Pons (tissue), 1 donor: ENCODE measurements at regions not wholly inside any gene's neighbourhood (a gene's known extent, or its start where the extent isn't known, plus 50 kb on each side); places are given as distances from the start of the nearest gene placed in this dataset.

ENCODE experiments used
- DNase-seq: peaks from one replicate; pipeline ENCODE4 v3.0.0-alpha.2; 2016; ENCODE audit warnings: low spot score

- DNase-seq, result no peak
Measured at GRCh38 chr3:31427623-31428022, 105.1 kb upstream of the STT3B start.

- DNase-seq, result no peak
Measured at GRCh38 chr3:31431321-31431720, 101.4 kb upstream of the STT3B start.

- DNase-seq, result no peak
Measured at GRCh38 chr3:31432897-31433678, 99.6 kb upstream of the STT3B start.

- no peak for DNase-seq
Measured at GRCh38 chr3:31433679-31433992, 99.1 kb upstream of the STT3B start.

GRCh38 chr3:31434819-31435218 lies 97.9 kb upstream of the STT3B start:
- no peak for DNase-seq

GRCh38 chr3:31436830-31437229 lies 95.9 kb upstream of the STT3B start:
- DNase-seq, result no peak

- no peak for DNase-seq
Measured at GRCh38 chr3:31438742-31439141, 94.0 kb upstream of the STT3B start.

GRCh38 chr3:31439890-31440750 lies 92.6 kb upstream of the STT3B start:
- DNase-seq, result no peak

GRCh38 chr3:31440878-31441277 lies 91.8 kb upstream of the STT3B start:
- no peak for DNase-seq

- no peak for DNase-seq
Measured at GRCh38 chr3:31442755-31443154, 90.0 kb upstream of the STT3B start.

GRCh38 chr3:31444220-31445142 lies 88.2 kb upstream of the STT3B start:
- DNase-seq, result no peak

GRCh38 chr3:31445701-31446100 lies 87.0 kb upstream of the STT3B start:
- no peak for DNase-seq

GRCh38 chr3:31448035-31448881 lies 84.5 kb upstream of the STT3B start:
- DNase-seq, result no peak

- no peak for DNase-seq
Measured at GRCh38 chr3:31448882-31449243, 83.9 kb upstream of the STT3B start.

GRCh38 chr3:31449318-31449717 lies 83.4 kb upstream of the STT3B start:
- DNase-seq, result no peak

- DNase-seq, result no peak
Measured at GRCh38 chr3:31450345-31450744, 82.4 kb upstream of the STT3B start.

- no peak for DNase-seq
Measured at GRCh38 chr3:31452495-31453106, 80.1 kb upstream of the STT3B start.

- no peak for DNase-seq
Measured at GRCh38 chr3:31453430-31453829, 79.3 kb upstream of the STT3B start.

GRCh38 chr3:31455524-31455923 lies 77.2 kb upstream of the STT3B start:
- no peak for DNase-seq

- DNase-seq, result no peak
Measured at GRCh38 chr3:31456373-31456772, 76.4 kb upstream of the STT3B start.

GRCh38 chr3:31461426-31461825 lies 71.3 kb upstream of the STT3B start:
- no peak for DNase-seq
